ENCODE measurements at regions not wholly inside any gene's neighbourhood (a gene's known extent, or its start where the extent isn't known, plus 50 kb on each side); places are given as distances from the start of the nearest gene placed in this dataset.

- Histone ChIP-seq H3K27me3 (replicated peaks in 1 of 4; ENCODE audit: control insufficient read depth in 3 of 4, extremely low read depth in 1 of 4, insufficient read depth in 3 of 4, low read length in 3 of 4) (no peaks in the 10 kb centered on the region), H2BK20ac (ENCODE audit: low read length) (no peak overlapping the region), H3K4me1 (replicated peaks in 1 of 4; ENCODE audit: control insufficient read depth in 3 of 4, insufficient read depth in 4 of 4, low read length in 3 of 4) (no peaks in the 10 kb centered on the region), H3K4ac (replicated peaks; ENCODE audit: insufficient read length, low read depth, low read length) (no peak overlapping the region), H4K5ac (ENCODE audit: insufficient read length, low read depth, low read length) (no peak overlapping the region), H3K27ac (ENCODE audit: low read depth, low read length) (no peak overlapping the region), H4K8ac (ENCODE audit: extremely low read depth, insufficient read depth, low read length) (no peak overlapping the region), H3K4me2 (ENCODE audit: insufficient read depth in 1 of 2, low read depth in 2 of 2, low read length in 2 of 2) (no peak overlapping the region), H2BK15ac (ENCODE audit: low read length) (no peak overlapping the region), H3K56ac (replicated peaks; ENCODE audit: insufficient read length, low read depth, low read length) (no peak overlapping the region), H4K20me1 (replicated peaks in 1 of 2; ENCODE audit: control insufficient read depth in 1 of 2, insufficient read depth in 2 of 2, low read length in 2 of 2) (no peaks in the 10 kb centered on the region), H3K79me1 (ENCODE audit: low read depth, low read length) (no peaks in the 10 kb centered on the region), H4K91ac (replicated peaks; ENCODE audit: insufficient read length, low read length) (no peak overlapping the region), H3K4me3 (ENCODE audit: extremely low read depth in 1 of 4, insufficient read depth in 2 of 4, low read depth in 3 of 4, low read length in 4 of 4) (no peak overlapping the region), H3K23ac (ENCODE audit: insufficient read length) (no peak overlapping the region), H2AK5ac (ENCODE audit: low read depth, low read length) (no peak overlapping the region), H2BK5ac (ENCODE audit: low read depth, low read length) (no peak overlapping the region), H3K79me2 (ENCODE audit: control insufficient read depth in 1 of 2, insufficient read depth in 2 of 2, low read length in 2 of 2) (no peaks in the 10 kb centered on the region), H3K36me3 (ENCODE audit: control insufficient read depth in 2 of 4, insufficient read depth in 4 of 4, low read length in 3 of 4) (no peaks in the 10 kb centered on the region), H3K14ac (ENCODE audit: insufficient read length) (no peak overlapping the region), H3K18ac (ENCODE audit: extremely low read depth, low read length) (no peak overlapping the region), H3K23me2 (ENCODE audit: low read depth, low read length) (no peaks in the 10 kb centered on the region), H3K9me3 (ENCODE audit: insufficient read depth in 2 of 2, low read depth in 1 of 2, low read length in 1 of 2) (peaks cover 0 to 2% of the 10 kb centered on the region in 2 experiments; a peak in 1 of 4 replicates), H2BK12ac (ENCODE audit: low read depth, low read length) (no peak overlapping the region), H2AFZ (ENCODE audit: low read length) (no peak overlapping the region), H2BK120ac (replicated peaks; ENCODE audit: low read depth, low read length) (no peak overlapping the region), H3K9ac (replicated peaks in 1 of 4; ENCODE audit: extremely low read depth in 1 of 4, low read depth in 3 of 4, low read length in 3 of 4) (no peak overlapping the region)
- DNase-seq (ENCODE audit: low read depth in 1 of 2, low spot score in 2 of 2) (no peak), FAIRE-seq (no peak)
- ChIA-PET CTCF (ENCODE audit: partially characterized antibody) (no interaction called here), POLR2A (ENCODE audit: partially characterized antibody) (no interaction called here)
- 88% methylated on average over 3 of the region's 3 CpGs; no CpG with 5 or more reads in 1 of the 2 experiments for WGBS, 2 experiments (ENCODE audit: extremely low coverage in 1 of 2, insufficient coverage in 1 of 2, insufficient read length in 1 of 2, insufficient replicate concordance in 2 of 2, low coverage in 1 of 2, low lambda C conversion rate in 2 of 2, missing lambda C conversion rate in 1 of 2)
- TF ChIP-seq BACH1 (IDR thresholded peaks at IDR 0.05; ENCODE audit: low read length) (no peak), RAD21 (IDR thresholded peaks at IDR 0.05 in 1 of 2, conservative IDR thresholded peaks at IDR 0.05 in 1 of 2; ENCODE audit: low read depth in 2 of 2, low read length in 2 of 2) (no peak), BCL11A (IDR thresholded peaks at IDR 0.05; ENCODE audit: low read depth in 2 of 2, low read length in 2 of 2) (no peak), TAF1 (IDR thresholded peaks at IDR 0.05; ENCODE audit: low read depth, low read length) (no peak), RBBP5 (IDR thresholded peaks at IDR 0.05; ENCODE audit: borderline replicate concordance, low read depth, low read length) (no peak), KDM1A (IDR thresholded peaks at IDR 0.05; ENCODE audit: borderline replicate concordance, low read length) (no peak), HDAC2 (IDR thresholded peaks at IDR 0.05; ENCODE audit: borderline replicate concordance in 1 of 2, low read depth in 2 of 2, low read length in 2 of 2) (no peak), RXRA (IDR thresholded peaks at IDR 0.05; ENCODE audit: insufficient read depth, low read depth, low read length) (no peak), CHD1 (IDR thresholded peaks at IDR 0.05; ENCODE audit: low read depth, low read length) (no peak), SIRT6 (IDR thresholded peaks at IDR 0.05; ENCODE audit: low read length) (no peak), CREB1 (IDR thresholded peaks at IDR 0.05) (no peak)
Measured at GRCh38 chr7:115125312-115125711, 203.4 kb downstream of the MDFIC start.
